ENCODE measurements at regions not wholly inside any gene's neighbourhood (a gene's known extent, or its start where the extent isn't known, plus 50 kb on each side); places are given as distances from the start of the nearest gene placed in this dataset.
A peak's percentile ranks its signal among the peaks of the same experiment; 100 is the strongest.

GRCh38 chr3:96059301-96059700 lies 755.1 kb upstream of the EPHA6 start:
- no peak for DNase-seq

- no peak for DNase-seq
Measured at GRCh38 chr3:96069065-96069464, 745.3 kb upstream of the EPHA6 start.

GRCh38 chr3:96070678-96071077 lies 743.7 kb upstream of the EPHA6 start:
- no peak for DNase-seq

- no peak for DNase-seq
Measured at GRCh38 chr3:96071097-96071496, 743.3 kb upstream of the EPHA6 start.

- DNase-seq = no peak
Measured at GRCh38 chr3:96072226-96072625, 742.2 kb upstream of the EPHA6 start.

- DNase-seq = no peak
Measured at GRCh38 chr3:96083610-96084009, 730.8 kb upstream of the EPHA6 start.

- no peak for DNase-seq
Measured at GRCh38 chr3:96086018-96086417, 728.4 kb upstream of the EPHA6 start.

GRCh38 chr3:96101006-96101560 lies 713.3 kb upstream of the EPHA6 start:
- peak; percentile 81 for DNase-seq

GRCh38 chr3:96106701-96107100 lies 707.7 kb upstream of the EPHA6 start:
- no peak for DNase-seq

Measured in DMS 273 treated with DMSO at 0.1 percent for 48 hours (cell line).